HepG2 (cell line): ENCODE measurements at regions not wholly inside any gene's neighbourhood (a gene's known extent, or its start where the extent isn't known, plus 50 kb on each side); places are given as distances from the start of the nearest gene placed in this dataset.
A peak's percentile ranks its signal among the peaks of the same experiment; 100 is the strongest.

Source experiments
- ATAC-seq: fragments of 200-7000 bp; cut with Tn5 transposase; 3 replicates; pipeline ENCODE4 v1.9.1; 2020; ENCODE audit warnings: mild to moderate bottlenecking, moderate library complexity
- BruUV-seq: library from RNA; stranded (reverse); fragments of 400-500 nt; replicated peaks from 2 replicates; lab custom pipeline; 2021; lab: Mats Ljungman, UMichigan
- CTCF ChIA-PET: fragments of 300-600 bp; formaldehyde crosslinking; extraction: SDS; loops from one replicate; lab custom pipeline; 2021; ENCODE audit warnings: low total read pairs, inconsistent platforms, low intra/inter-chr PET ratio; lab: Yijun Ruan, JAX
- POLR2A ChIA-PET: fragments of 350-600 bp; sonication (Branson Sonifier 250); formaldehyde crosslinking; loops from one replicate; lab custom pipeline; 2020; ENCODE audit warnings: antibody characterized with exemption, inconsistent platforms; lab: Yijun Ruan, JAX
- DNase-seq: peaks from one replicate; pipeline ENCODE4 v3.0.0-alpha.2; 2015; ENCODE audit warnings: low spot score
- FAIRE-seq: peaks from 3 replicates; lab custom pipeline; 2011; peaks lifted over from hg19 to GRCh38; lab: Jason Lieb, UNC
- H2AFZ ChIP-seq: one replicate; pipeline ENCODE4 v1.6.1; 2011; ENCODE audit warnings: low read length, inconsistent platforms
- H3K27ac ChIP-seq: fragments of 300-600 bp; 3 replicates; pipeline ENCODE4 v1.8.0; 2011; ENCODE audit warnings: mixed run types, mild to moderate bottlenecking, mixed read lengths, low read length, inconsistent platforms; ENCODE audit not compliant: insufficient read depth; ENCODE audit errors: extremely low read length
- H3K27me3 ChIP-seq, 2 experiments: fragments of 200-600 bp in 1 of 2; 2 replicates in 1 of 2; 3 replicates in 1 of 2; pipeline versions ENCODE4 v1.6.0 to v1.8.0; 2011; ENCODE audit warnings: low read length in 2 of 2, mild to moderate bottlenecking in 2 of 2, moderate library complexity in 2 of 2, inconsistent platforms in 1 of 2; ENCODE audit not compliant: insufficient read depth in 2 of 2, control insufficient read depth in 1 of 2
- H3K36me3 ChIP-seq, 2 experiments: fragments of 200-600 bp in 1 of 2; replicated peaks in 1 of 2; 2 replicates in 1 of 2; 3 replicates in 1 of 2; pipeline versions ENCODE4 v1.5.1 to v1.8.0; 2011; ENCODE audit warnings: low read length in 2 of 2, inconsistent platforms in 1 of 2; ENCODE audit not compliant: insufficient read depth in 2 of 2, control insufficient read depth in 1 of 2
- H3K4me1 ChIP-seq: 2 replicates; pipeline ENCODE4 v1.5.1; 2012; ENCODE audit warnings: low read length, inconsistent platforms; ENCODE audit not compliant: insufficient read depth
- H3K4me2 ChIP-seq: 2 replicates; pipeline ENCODE4 v1.6.0; 2011; ENCODE audit warnings: low read depth, low read length, inconsistent platforms
- H3K4me3 ChIP-seq, 3 experiments: fragments of 200-600 bp in 1 of 3; sonication (generic), shearing (Covaris generic) in 1 of 3; replicated peaks in 1 of 3; 2 replicates each; pipeline ENCODE4 v1.5.1; 2011 to 2016; ENCODE audit warnings: low read length in 3 of 3, inconsistent platforms in 2 of 3, low read depth in 2 of 3, mild to moderate bottlenecking in 2 of 3, control low read depth in 1 of 3, mixed read lengths in 1 of 3; ENCODE audit not compliant: insufficient read depth in 1 of 3
- H3K79me2 ChIP-seq: one replicate; pipeline ENCODE4 v1.6.1; 2011; ENCODE audit warnings: low read length, inconsistent platforms; ENCODE audit not compliant: insufficient read depth
- H3K9ac ChIP-seq: 2 replicates; pipeline ENCODE4 v1.6.0; 2011; ENCODE audit warnings: mild to moderate bottlenecking, low read depth, low read length, inconsistent platforms; ENCODE audit not compliant: insufficient read depth
- H3K9me3 ChIP-seq: 2 replicates; pipeline ENCODE4 v1.5.1; 2012; ENCODE audit warnings: mild to moderate bottlenecking, low read length
- H4K20me1 ChIP-seq: 2 replicates; pipeline ENCODE4 v1.6.0; 2011; ENCODE audit warnings: inconsistent platforms, mild to moderate bottlenecking, low read length, moderate library complexity; ENCODE audit not compliant: insufficient read depth
- DNMT1 ChIP-seq: sonication (generic); formaldehyde crosslinking; IDR thresholded peaks from 2 replicates; pipeline ENCODE4 v1.5.1; 2020; ENCODE audit warnings: mild to moderate bottlenecking, missing genetic modification reagents
- EP300 ChIP-seq, 3 experiments: sonication (generic) in 1 of 3; formaldehyde crosslinking in 1 of 3; IDR thresholded peaks; 2 replicates each; pipeline versions ENCODE4 v1.5.1 to v1.6.1; 2011 to 2020; ENCODE audit warnings: low read depth in 2 of 3, low read length in 2 of 3, borderline replicate concordance in 1 of 3, improper control_type of control experiment in 1 of 3, mild to moderate bottlenecking in 1 of 3, missing genetic modification reagents in 1 of 3, moderate library complexity in 1 of 3
- FOXA1 ChIP-seq, 2 experiments: fragments of 450-650 bp in 1 of 2; sonication (generic) in 1 of 2; formaldehyde crosslinking in 1 of 2; IDR thresholded peaks; 2 replicates each; pipeline versions ENCODE4 v1.4.0 to v1.6.1; 2016 to 2020; ENCODE audit warnings: missing genetic modification reagents in 1 of 2
- FOXK2 ChIP-seq: fragments of 450-650 bp; IDR thresholded peaks from 2 replicates; pipeline ENCODE4 v1.6.1; 2016
- HNRNPLL ChIP-seq: fragments of 200-400 bp; formaldehyde crosslinking; IDR thresholded peaks from 2 replicates; pipeline ENCODE4 v1.6.1; 2017; ENCODE audit warnings: mild to moderate bottlenecking, low read depth, low read length; ENCODE audit not compliant: poor library complexity, severe bottlenecking
- NFRKB ChIP-seq: fragments of 450-650 bp; IDR thresholded peaks from 2 replicates; pipeline ENCODE4 v1.6.1; 2017
- SALL2 ChIP-seq: sonication (generic); formaldehyde crosslinking; IDR thresholded peaks from 2 replicates; pipeline ENCODE4 v1.8.1; 2023; ENCODE audit warnings: mild to moderate bottlenecking, missing genetic modification reagents, inconsistent platforms
- XRCC5 ChIP-seq: fragments of 200-400 bp; formaldehyde crosslinking; optimal IDR thresholded peaks from 2 replicates; pipeline ENCODE3; 2017; ENCODE audit warnings: mild to moderate bottlenecking, low read length
- ZNF792 ChIP-seq: IDR thresholded peaks from 2 replicates; pipeline ENCODE4 v1.6.1; 2016
- WGBS: methylation state at CpG from one replicate; pipeline ENCODE4 v1.1.6; 2017; ENCODE audit warnings: low lambda C conversion rate; 5-methylcytosine and 5-hydroxymethylcytosine counted together
- in situ Hi-C: cut with HindIII; loops from 2 replicates; pipeline ENCODE4 v1.10.0; 2017; ENCODE audit warnings: low pct_unique_long_range_greater_than_20kb; ENCODE audit not compliant: extremely low pct_ligation_motif_present
- intact Hi-C: fragments of 100-400 bp; cut with micrococcal nuclease; formaldehyde crosslinking; loops from one replicate; pipeline ENCODE4 v1.10.0; 2022; ENCODE audit not compliant: unreplicated experiment
- TF ChIP-seq, protein P1 (sequence below): IDR thresholded peaks from 2 replicates; pipeline ENCODE4 v1.6.1; 2016; ENCODE audit warnings: missing biosample characterization, missing genetic modification reagents, low read depth
- TF ChIP-seq, protein P2 (sequence below): sonication (generic); formaldehyde crosslinking; IDR thresholded peaks from 2 replicates; pipeline ENCODE4 v1.5.0; 2020; ENCODE audit warnings: missing genetic modification reagents
- TF ChIP-seq, protein P3 (sequence below): sonication (generic); formaldehyde crosslinking; IDR thresholded peaks from 2 replicates; pipeline ENCODE4 v1.4.0; 2020; ENCODE audit warnings: missing genetic modification reagents, borderline replicate concordance
- TF ChIP-seq, protein P4 (sequence below): sonication (generic); formaldehyde crosslinking; IDR thresholded peaks from 2 replicates; pipeline ENCODE4 v1.5.0; 2020; ENCODE audit warnings: missing genetic modification reagents, mild to moderate bottlenecking, borderline replicate concordance

DNA sequence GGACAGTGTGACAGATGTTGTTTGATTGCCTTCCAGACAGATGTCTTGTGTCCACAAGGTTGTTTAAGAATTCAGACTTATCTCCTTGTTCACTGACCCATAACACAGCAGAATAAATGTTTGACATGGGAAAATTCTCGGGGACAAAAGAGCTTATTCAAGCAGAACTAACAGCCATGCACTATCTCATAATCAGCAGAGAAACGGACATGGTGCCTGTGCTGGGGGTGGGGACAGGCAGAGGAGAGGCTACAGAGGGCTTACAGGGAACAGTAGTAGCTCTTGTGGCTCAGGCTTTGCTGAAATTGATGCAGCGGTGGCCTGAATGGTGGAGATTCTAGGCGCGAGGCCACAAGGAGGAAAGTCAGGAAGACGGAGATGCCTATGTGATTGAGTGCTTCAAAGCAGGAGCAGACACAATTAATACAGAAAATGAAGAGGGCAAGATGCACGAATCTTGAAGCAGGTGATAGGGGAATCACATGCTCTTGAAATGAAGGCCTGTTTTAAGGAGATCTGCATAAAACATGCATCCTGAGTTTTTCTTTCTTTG, 62.0 kb upstream of the CAB39 start:
- ATAC-seq: peak; percentile 87
- no peak overlapping the region for H2AFZ ChIP-seq
- H3K4me2 ChIP-seq: peak overlapping the region; percentile 50
- TF ChIP-seq HNRNPLL: no peak
- no peak for TF ChIP-seq NFRKB
- TF ChIP-seq, protein P1, sequence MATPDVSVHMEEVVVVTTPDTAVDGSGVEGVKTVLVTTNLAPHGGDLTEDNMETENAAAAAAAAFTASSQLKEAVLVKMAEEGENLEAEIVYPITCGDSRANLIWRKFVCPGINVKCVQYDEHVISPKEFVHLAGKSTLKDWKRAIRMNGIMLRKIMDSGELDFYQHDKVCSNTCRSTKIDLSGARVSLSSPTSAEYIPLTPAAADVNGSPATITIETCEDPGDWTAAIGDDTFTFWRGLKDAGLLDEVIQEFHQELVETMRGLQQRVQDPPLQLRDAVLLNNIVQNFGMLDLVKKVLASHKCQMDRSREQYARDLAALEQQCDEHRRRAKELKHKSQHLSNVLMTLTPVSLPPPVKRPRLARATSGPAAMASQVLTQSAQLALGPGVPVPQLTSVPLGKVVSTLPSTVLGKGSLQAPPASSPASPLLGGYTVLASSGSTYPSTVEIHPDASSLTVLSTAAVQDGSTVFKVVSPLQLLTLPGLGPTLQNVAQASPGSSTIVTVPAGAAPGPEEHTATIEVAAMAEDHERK: no peak
- TF ChIP-seq EP300 (IDR thresholded peaks at IDR 0.05; ENCODE audit: low read depth in 2 of 2, low read length in 2 of 2): peak in 1 of 2 experiments; percentile 28; a peak in 1 of 4 replicates
- no peak for TF ChIP-seq EP300 (CRISPR knock-in tag; IDR thresholded peaks at IDR 0.05; ENCODE audit: borderline replicate concordance)
- no peak for TF ChIP-seq FOXA1 (IDR thresholded peaks at IDR 0.05)
- peak; percentile 35; the same call in 1 of the 2 replicates for TF ChIP-seq FOXA1 (CRISPR knock-in tag; IDR thresholded peaks at IDR 0.05)
- no peak for TF ChIP-seq FOXK2
- peak; percentile 49 for TF ChIP-seq XRCC5
- TF ChIP-seq, protein P2, sequence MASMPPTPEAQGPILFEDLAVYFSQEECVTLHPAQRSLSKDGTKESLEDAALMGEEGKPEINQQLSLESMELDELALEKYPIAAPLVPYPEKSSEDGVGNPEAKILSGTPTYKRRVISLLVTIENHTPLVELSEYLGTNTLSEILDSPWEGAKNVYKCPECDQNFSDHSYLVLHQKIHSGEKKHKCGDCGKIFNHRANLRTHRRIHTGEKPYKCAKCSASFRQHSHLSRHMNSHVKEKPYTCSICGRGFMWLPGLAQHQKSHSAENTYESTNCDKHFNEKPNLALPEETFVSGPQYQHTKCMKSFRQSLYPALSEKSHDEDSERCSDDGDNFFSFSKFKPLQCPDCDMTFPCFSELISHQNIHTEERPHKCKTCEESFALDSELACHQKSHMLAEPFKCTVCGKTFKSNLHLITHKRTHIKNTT: no peak
- TF ChIP-seq ZNF792 (CRISPR knock-in tag): peak; percentile 100
- TF ChIP-seq SALL2 (CRISPR knock-in tag): no peak
- TF ChIP-seq, protein P3, sequence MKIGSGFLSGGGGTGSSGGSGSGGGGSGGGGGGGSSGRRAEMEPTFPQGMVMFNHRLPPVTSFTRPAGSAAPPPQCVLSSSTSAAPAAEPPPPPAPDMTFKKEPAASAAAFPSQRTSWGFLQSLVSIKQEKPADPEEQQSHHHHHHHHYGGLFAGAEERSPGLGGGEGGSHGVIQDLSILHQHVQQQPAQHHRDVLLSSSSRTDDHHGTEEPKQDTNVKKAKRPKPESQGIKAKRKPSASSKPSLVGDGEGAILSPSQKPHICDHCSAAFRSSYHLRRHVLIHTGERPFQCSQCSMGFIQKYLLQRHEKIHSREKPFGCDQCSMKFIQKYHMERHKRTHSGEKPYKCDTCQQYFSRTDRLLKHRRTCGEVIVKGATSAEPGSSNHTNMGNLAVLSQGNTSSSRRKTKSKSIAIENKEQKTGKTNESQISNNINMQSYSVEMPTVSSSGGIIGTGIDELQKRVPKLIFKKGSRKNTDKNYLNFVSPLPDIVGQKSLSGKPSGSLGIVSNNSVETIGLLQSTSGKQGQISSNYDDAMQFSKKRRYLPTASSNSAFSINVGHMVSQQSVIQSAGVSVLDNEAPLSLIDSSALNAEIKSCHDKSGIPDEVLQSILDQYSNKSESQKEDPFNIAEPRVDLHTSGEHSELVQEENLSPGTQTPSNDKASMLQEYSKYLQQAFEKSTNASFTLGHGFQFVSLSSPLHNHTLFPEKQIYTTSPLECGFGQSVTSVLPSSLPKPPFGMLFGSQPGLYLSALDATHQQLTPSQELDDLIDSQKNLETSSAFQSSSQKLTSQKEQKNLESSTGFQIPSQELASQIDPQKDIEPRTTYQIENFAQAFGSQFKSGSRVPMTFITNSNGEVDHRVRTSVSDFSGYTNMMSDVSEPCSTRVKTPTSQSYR: peak; percentile 65; the same call in 1 of the 2 replicates
- no peak for TF ChIP-seq DNMT1
- TF ChIP-seq, protein P4, sequence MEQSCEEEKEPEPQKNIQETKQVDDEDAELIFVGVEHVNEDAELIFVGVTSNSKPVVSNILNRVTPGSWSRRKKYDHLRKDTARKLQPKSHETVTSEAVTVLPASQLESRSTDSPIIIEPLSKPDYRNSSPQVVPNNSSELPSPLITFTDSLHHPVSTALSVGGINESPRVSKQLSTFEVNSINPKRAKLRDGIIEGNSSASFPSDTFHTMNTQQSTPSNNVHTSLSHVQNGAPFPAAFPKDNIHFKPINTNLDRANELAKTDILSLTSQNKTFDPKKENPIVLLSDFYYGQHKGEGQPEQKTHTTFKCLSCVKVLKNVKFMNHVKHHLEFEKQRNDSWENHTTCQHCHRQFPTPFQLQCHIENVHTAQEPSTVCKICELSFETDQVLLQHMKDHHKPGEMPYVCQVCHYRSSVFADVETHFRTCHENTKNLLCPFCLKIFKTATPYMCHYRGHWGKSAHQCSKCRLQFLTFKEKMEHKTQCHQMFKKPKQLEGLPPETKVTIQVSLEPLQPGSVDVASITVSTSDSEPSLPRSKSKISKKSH (CRISPR knock-in tag): no peak
- no peak overlapping the region for H3K27ac ChIP-seq
- peak; percentile 72 for DNase-seq
- intact Hi-C loops: no loop called here
- no peaks in the 10 kb centered on the region for H3K9me3 ChIP-seq
- no peak overlapping the region for H3K4me3 ChIP-seq
- BruUV-seq: no TSS peak
- peak; percentile 77 for FAIRE-seq
- in situ Hi-C loops: no loop called here
- CTCF ChIA-PET: no interaction called here
- no peaks in the 10 kb centered on the region for H3K79me2 ChIP-seq
- peaks cover 0 to 21% of the 10 kb centered on the region in 2 experiments; a peak in 1 of 5 replicates for H3K27me3 ChIP-seq
- H3K36me3 ChIP-seq: no peaks in the 10 kb centered on the region
- POLR2A ChIA-PET: no interaction called here
- 11% methylated on average over 7 of the region's 7 CpGs for WGBS
- no peaks in the 10 kb centered on the region for H4K20me1 ChIP-seq
- peaks cover 15% of the 10 kb centered on the region for H3K4me1 ChIP-seq
- no peak overlapping the region for H3K9ac ChIP-seq
